ENCODE measurements at regions not wholly inside any gene's neighbourhood (a gene's known extent, or its start where the extent isn't known, plus 50 kb on each side); places are given as distances from the start of the nearest gene placed in this dataset.

GRCh38 chr3:67167481-67167880, 169.4 kb downstream of the KBTBD8 start:
- H3K27ac ChIP-seq (ENCODE audit: low read depth, low read length) = no peak overlapping the region
- H3K4ac ChIP-seq (replicated peaks; ENCODE audit: insufficient read length, low read depth, low read length) = no peak overlapping the region
- POLR2A ChIA-PET (ENCODE audit: partially characterized antibody) = no interaction called here
- H3K27me3 ChIP-seq (replicated peaks in 1 of 4; ENCODE audit: control insufficient read depth in 3 of 4, extremely low read depth in 1 of 4, insufficient read depth in 3 of 4, low read length in 3 of 4) = no peaks in the 10 kb centered on the region
- H3K56ac ChIP-seq (replicated peaks; ENCODE audit: insufficient read length, low read depth, low read length) = no peak overlapping the region
- no peak overlapping the region for H4K5ac ChIP-seq (ENCODE audit: insufficient read length, low read depth, low read length)
- no peak for FAIRE-seq
- H3K4me2 ChIP-seq (ENCODE audit: insufficient read depth in 1 of 2, low read depth in 2 of 2, low read length in 2 of 2) = no peak overlapping the region
- no peak overlapping the region for H3K4me3 ChIP-seq (ENCODE audit: extremely low read depth in 1 of 4, insufficient read depth in 2 of 4, low read depth in 3 of 4, low read length in 4 of 4)
- H4K91ac ChIP-seq (replicated peaks; ENCODE audit: insufficient read length, low read length) = no peak overlapping the region
- no peak for DNase-seq (ENCODE audit: low read depth in 1 of 2, low spot score in 2 of 2)
- peaks cover 2% of the 10 kb centered on the region; the same call in 1 of the 2 replicates for H3K23me2 ChIP-seq (ENCODE audit: low read depth, low read length)
- WGBS, 2 experiments (ENCODE audit: extremely low coverage in 1 of 2, insufficient coverage in 1 of 2, insufficient read length in 1 of 2, insufficient replicate concordance in 2 of 2, low coverage in 1 of 2, low lambda C conversion rate in 2 of 2, missing lambda C conversion rate in 1 of 2) = 92% methylated on average over 3 of the region's 3 CpGs; no CpG with 5 or more reads in 1 of the 2 experiments
- H2AK5ac ChIP-seq (ENCODE audit: low read depth, low read length) = no peak overlapping the region
- no peak overlapping the region for H3K23ac ChIP-seq (ENCODE audit: insufficient read length)
- H3K79me2 ChIP-seq (ENCODE audit: control insufficient read depth in 1 of 2, insufficient read depth in 2 of 2, low read length in 2 of 2) = no peaks in the 10 kb centered on the region
- no peak overlapping the region for H4K8ac ChIP-seq (ENCODE audit: extremely low read depth, insufficient read depth, low read length)
- CTCF ChIA-PET (ENCODE audit: partially characterized antibody) = interaction anchor here (0.6 to 1.5 kb wide), 4 partner anchors 13 to 163 kb away, joined by 3 to 4 read pairs (median 3); no protein-coding TSS in a partner anchor
- no peak overlapping the region for H2BK12ac ChIP-seq (ENCODE audit: low read depth, low read length)
- H2BK5ac ChIP-seq (ENCODE audit: low read depth, low read length) = no peak overlapping the region
- no peak overlapping the region for H2BK120ac ChIP-seq (replicated peaks; ENCODE audit: low read depth, low read length)
- H2AFZ ChIP-seq (ENCODE audit: low read length) = no peak overlapping the region
- H4K20me1 ChIP-seq (replicated peaks in 1 of 2; ENCODE audit: control insufficient read depth in 1 of 2, insufficient read depth in 2 of 2, low read length in 2 of 2) = no peaks in the 10 kb centered on the region
- H3K14ac ChIP-seq (ENCODE audit: insufficient read length) = no peak overlapping the region
- H3K9me3 ChIP-seq (ENCODE audit: insufficient read depth in 2 of 2, low read depth in 1 of 2, low read length in 1 of 2) = no peaks in the 10 kb centered on the region; a peak in 1 of 4 replicates
- H3K9ac ChIP-seq (replicated peaks in 1 of 4; ENCODE audit: extremely low read depth in 1 of 4, low read depth in 3 of 4, low read length in 3 of 4) = no peak overlapping the region
- H3K4me1 ChIP-seq (replicated peaks in 1 of 4; ENCODE audit: control insufficient read depth in 3 of 4, insufficient read depth in 4 of 4, low read length in 3 of 4) = no peaks in the 10 kb centered on the region
- H2BK15ac ChIP-seq (ENCODE audit: low read length) = no peak overlapping the region
- no peaks in the 10 kb centered on the region for H3K36me3 ChIP-seq (ENCODE audit: control insufficient read depth in 2 of 4, insufficient read depth in 4 of 4, low read length in 3 of 4)
- H3K18ac ChIP-seq (ENCODE audit: extremely low read depth, low read length) = no peak overlapping the region
- H3K79me1 ChIP-seq (ENCODE audit: low read depth, low read length) = no peaks in the 10 kb centered on the region
- no peak overlapping the region for H2BK20ac ChIP-seq (ENCODE audit: low read length)
- TF ChIP-seq ZNF274 (IDR thresholded peaks at IDR 0.05; ENCODE audit: borderline replicate concordance, extremely low read depth, low read length) (no peak), NRF1 (IDR thresholded peaks at IDR 0.05; ENCODE audit: low read depth, low read length) (no peak), TCF12 (IDR thresholded peaks at IDR 0.05; ENCODE audit: low read depth, low read length) (no peak), SAP30 (IDR thresholded peaks at IDR 0.05; ENCODE audit: insufficient read depth, insufficient replicate concordance, low read length) (no peak), ATF2 (IDR thresholded peaks at IDR 0.05; ENCODE audit: low read length) (no peak), BCL11A (IDR thresholded peaks at IDR 0.05; ENCODE audit: low read depth in 2 of 2, low read length in 2 of 2) (no peak), TEAD4 (IDR thresholded peaks at IDR 0.05; ENCODE audit: low read depth, low read length) (no peak), TAF1 (IDR thresholded peaks at IDR 0.05; ENCODE audit: low read depth, low read length) (no peak), CBX8 (IDR thresholded peaks at IDR 0.05; ENCODE audit: borderline replicate concordance, low read depth, low read length) (no peak), CHD1 (IDR thresholded peaks at IDR 0.05; ENCODE audit: low read depth, low read length) (no peak), ASH2L (IDR thresholded peaks at IDR 0.05; ENCODE audit: low read length) (no peak), KDM1A (IDR thresholded peaks at IDR 0.05; ENCODE audit: borderline replicate concordance, low read length) (no peak), YY1 (IDR thresholded peaks at IDR 0.05; ENCODE audit: low read depth, low read length) (no peak), SIN3A (conservative IDR thresholded peaks at IDR 0.05 in 1 of 2, IDR thresholded peaks at IDR 0.05 in 1 of 2; ENCODE audit: low read depth in 1 of 2, low read length in 2 of 2) (no peak)

All from H1 (cell line).